ENCODE measurements at regions not wholly inside any gene's neighbourhood (a gene's known extent, or its start where the extent isn't known, plus 50 kb on each side); places are given as distances from the start of the nearest gene placed in this dataset.

GRCh38 chr17:17417718-17418181 is 59.0 kb upstream of the MED9 start (continued):
- TF ChIP-seq ZKSCAN3 (CRISPR knock-in tag; IDR thresholded peaks at IDR 0.05) (no peak), KLF10 (CRISPR knock-in tag; IDR thresholded peaks at IDR 0.05) (no peak), ZNF79 (CRISPR knock-in tag; IDR thresholded peaks at IDR 0.05; ENCODE audit: low read depth) (peak; percentile 83), MTA1 (IDR thresholded peaks at IDR 0.05; ENCODE audit: borderline replicate concordance) (no peak), PREB (CRISPR knock-in tag; IDR thresholded peaks at IDR 0.05) (no peak), ZNF639 (CRISPR knock-in tag; conservative IDR thresholded peaks at IDR 0.05 in 1 of 2, IDR thresholded peaks at IDR 0.05 in 1 of 2) (peak in 1 of 2 experiments; percentile 92; a peak in 2 of 4 replicates), ZNF512 (tag; IDR thresholded peaks at IDR 0.05) (no peak), JUNB (CRISPR knock-in tag; conservative IDR thresholded peaks at IDR 0.05) (no peak), ZNF23 (CRISPR knock-in tag; IDR thresholded peaks at IDR 0.05) (peak; percentile 75), EHMT2 (IDR thresholded peaks at IDR 0.05) (no peak), STAT6 (CRISPR knock-in tag; IDR thresholded peaks at IDR 0.05) (no peak), SMARCE1 (IDR thresholded peaks at IDR 0.05) (no peak), SREBF1 (IDR thresholded peaks at IDR 0.05; ENCODE audit: borderline replicate concordance, low read depth, low read length) (no peak), CEBPB (tag; IDR thresholded peaks at IDR 0.05) (peak; percentile 59), CUX1 (CRISPR knock-in tag; IDR thresholded peaks at IDR 0.05) (peak; percentile 80; the same call in 1 of the 2 replicates), MXD1 (CRISPR knock-in tag; IDR thresholded peaks at IDR 0.05; ENCODE audit: borderline replicate concordance, poor library complexity, severe bottlenecking) (peak; percentile 72)
